HG02840 (cell line): ENCODE measurements at regions not wholly inside any gene's neighbourhood (a gene's known extent, or its start where the extent isn't known, plus 50 kb on each side); places are given as distances from the start of the nearest gene placed in this dataset.

Experiments
- ATAC-seq: cut with Tn5 transposase; IDR thresholded peaks from one replicate; pipeline ENCODE4 v1.9.1; 2021; ENCODE audit warnings: mild to moderate bottlenecking, moderate library complexity, moderate number of reproducible peaks; ENCODE audit not compliant: unreplicated experiment, low FRiP score

- ATAC-seq = no peak
These were observed 329.5 kb upstream of the CWC22 start for GRCh38 chr2:180336550-180336949.

GRCh38 chr2:180334514-180334913 lies 327.4 kb upstream of the CWC22 start:
- ATAC-seq = peak; percentile 100

- ATAC-seq = no peak
These were observed 321.8 kb upstream of the CWC22 start for GRCh38 chr2:180328795-180329422.

- no peak for ATAC-seq
These were observed 320.1 kb upstream of the CWC22 start for GRCh38 chr2:180327185-180327584.

- no peak for ATAC-seq
These were observed 318.5 kb upstream of the CWC22 start for GRCh38 chr2:180325416-180326120.

GRCh38 chr2:180324182-180324581 lies 317.1 kb upstream of the CWC22 start:
- no peak for ATAC-seq

GRCh38 chr2:180322781-180323180 lies 315.7 kb upstream of the CWC22 start:
- ATAC-seq = no peak

GRCh38 chr2:180319586-180320405 lies 312.7 kb upstream of the CWC22 start:
- ATAC-seq = peak; percentile 77

- ATAC-seq = no peak
These were observed 307.0 kb upstream of the CWC22 start for GRCh38 chr2:180314086-180314485.

GRCh38 chr2:180312542-180312941 lies 305.4 kb upstream of the CWC22 start:
- ATAC-seq = no peak

GRCh38 chr2:180307096-180307495 lies 300.0 kb upstream of the CWC22 start:
- ATAC-seq = no peak

GRCh38 chr2:180306346-180306745 lies 299.2 kb upstream of the CWC22 start:
- ATAC-seq = no peak

- ATAC-seq = no peak
These were observed 284.7 kb upstream of the CWC22 start for GRCh38 chr2:180291552-180292421.

GRCh38 chr2:180291060-180291459 lies 284.0 kb upstream of the CWC22 start:
- ATAC-seq = no peak

- no peak for ATAC-seq
These were observed 282.5 kb upstream of the CWC22 start for GRCh38 chr2:180289627-180290026.

- ATAC-seq = no peak
These were observed 272.5 kb upstream of the CWC22 start for GRCh38 chr2:180279581-180279980.

GRCh38 chr2:180276733-180277132 lies 269.6 kb upstream of the CWC22 start:
- ATAC-seq = no peak

GRCh38 chr2:180268006-180268405 lies 260.9 kb upstream of the CWC22 start:
- no peak for ATAC-seq

GRCh38 chr2:180261976-180262375 lies 254.9 kb upstream of the CWC22 start:
- ATAC-seq = no peak

- no peak for ATAC-seq
These were observed 251.5 kb upstream of the CWC22 start for GRCh38 chr2:180258579-180258978.
